GM12892 (cell line): ENCODE measurements at regions not wholly inside any gene's neighbourhood (a gene's known extent, or its start where the extent isn't known, plus 50 kb on each side); places are given as distances from the start of the nearest gene placed in this dataset.
"Not testable (repeated sequence)": the region's sequence is repeated elsewhere in the genome, so short reads cannot be mapped to it uniquely, and the experiment has no call there.

Experiments used
- DNase-seq: peaks from one replicate; pipeline ENCODE4 v3.0.0; 2011; ENCODE audit not compliant: insufficient read length
- FAIRE-seq: peaks from 2 replicates; lab custom pipeline; 2011; peaks lifted over from hg19 to GRCh38; lab: Jason Lieb, UNC
- POLR2A ChIP-seq: IDR thresholded peaks from 2 replicates; pipeline ENCODE4 v1.6.1; 2011; ENCODE audit warnings: low read depth, low read length, control low read depth
- POLR2AphosphoS5 ChIP-seq: IDR thresholded peaks from 2 replicates; pipeline ENCODE4 v1.6.1; 2011; ENCODE audit warnings: low read depth, low read length, control low read depth
- TAF1 ChIP-seq: IDR thresholded peaks from 2 replicates; pipeline ENCODE4 v1.6.1; 2011; ENCODE audit warnings: low read depth, mild to moderate bottlenecking, control low read depth, low read length, borderline replicate concordance

GRCh38 chr7:81162771-81163525, 244.1 kb upstream of the SEMA3C start:
- DNase-seq (no peak), FAIRE-seq (no peak)
- no peak for TF ChIP-seq POLR2AphosphoS5
- TF ChIP-seq POLR2A = no peak
- no peak for TF ChIP-seq TAF1

GRCh38 chr7:81162234-81162633, 243.4 kb upstream of the SEMA3C start:
- FAIRE-seq (no peak), DNase-seq (no peak)
- TF ChIP-seq POLR2A (no peak), TAF1 (no peak), POLR2AphosphoS5 (no peak)

- TF ChIP-seq TAF1 = no peak
- no peak for TF ChIP-seq POLR2A
- no peak for TF ChIP-seq POLR2AphosphoS5
- FAIRE-seq (no peak), DNase-seq (no peak)
These were observed 242.7 kb upstream of the SEMA3C start for GRCh38 chr7:81161451-81162075.

- FAIRE-seq (no peak), DNase-seq (no peak)
- no peak for TF ChIP-seq TAF1
- no peak for TF ChIP-seq POLR2AphosphoS5
- TF ChIP-seq POLR2A = no peak
These were observed 240.6 kb upstream of the SEMA3C start for GRCh38 chr7:81159402-81159801.

- DNase-seq = no peak
- TF ChIP-seq POLR2AphosphoS5 = no peak
- no peak for TF ChIP-seq TAF1
- TF ChIP-seq POLR2A = no peak
- FAIRE-seq = no peak
These were observed 239.3 kb upstream of the SEMA3C start for GRCh38 chr7:81158189-81158588.

DNA sequence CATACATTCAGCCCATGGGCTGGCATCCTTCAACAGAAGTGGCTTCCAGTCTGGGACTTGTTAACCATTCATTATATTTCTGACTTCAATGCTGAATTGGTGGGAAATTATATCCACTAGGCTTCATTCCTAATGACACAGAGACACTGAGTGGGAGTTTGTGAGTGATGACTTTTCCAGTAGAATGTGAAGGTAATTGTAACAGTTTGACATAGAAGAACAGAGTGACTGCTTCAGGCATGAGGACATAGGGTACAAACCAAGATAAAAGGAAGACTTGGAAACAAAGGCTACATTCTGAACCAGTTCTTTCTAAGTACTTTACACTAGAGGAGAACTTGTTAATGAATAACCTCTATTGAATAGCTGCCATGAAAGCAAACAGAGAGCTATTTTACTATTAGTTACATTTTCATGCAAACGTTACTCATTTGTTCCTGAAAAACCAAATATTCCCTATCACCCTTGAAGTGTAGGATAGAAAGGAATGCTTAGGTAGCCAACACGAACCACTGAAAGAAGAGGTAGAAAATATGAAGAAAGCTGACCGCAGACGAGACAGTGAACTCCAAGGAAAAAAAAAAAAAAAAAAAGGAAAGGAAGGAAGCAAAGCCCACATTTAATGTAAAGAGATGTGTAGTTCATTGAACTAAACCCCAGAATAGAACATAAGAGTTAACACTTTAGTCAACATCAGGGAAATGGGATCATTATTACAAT, 237.0 kb upstream of the SEMA3C start:
- DNase-seq = no peak
- FAIRE-seq = no peak
- TF ChIP-seq POLR2A = no peak
- TF ChIP-seq POLR2AphosphoS5 = no peak
- TF ChIP-seq TAF1 = no peak

DNA sequence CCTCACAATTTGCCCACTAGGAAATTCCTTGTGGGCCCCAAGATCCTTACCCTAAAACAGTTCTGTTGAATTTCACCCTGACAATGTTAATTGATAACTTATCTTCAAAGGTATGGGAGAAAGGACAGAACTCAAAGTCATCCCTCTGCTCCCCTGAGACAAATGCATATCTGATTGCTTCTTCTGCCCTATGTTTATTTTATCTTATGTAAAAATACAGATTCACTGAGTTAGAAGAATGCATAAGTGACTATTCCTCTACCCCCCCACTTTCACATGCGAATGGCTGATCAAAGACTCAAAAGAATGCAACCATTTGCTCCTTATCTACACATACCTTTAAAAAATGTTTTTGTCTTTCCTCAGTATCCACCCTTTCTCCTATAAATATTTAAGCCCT, 235.7 kb upstream of the SEMA3C start:
- DNase-seq = no peak
- TF ChIP-seq TAF1 (no peak), POLR2AphosphoS5 (no peak), POLR2A (no peak)
- FAIRE-seq = no peak

GRCh38 chr7:81152925-81153324, 234.1 kb upstream of the SEMA3C start:
- not testable (repeated sequence) for DNase-seq, FAIRE-seq

DNA sequence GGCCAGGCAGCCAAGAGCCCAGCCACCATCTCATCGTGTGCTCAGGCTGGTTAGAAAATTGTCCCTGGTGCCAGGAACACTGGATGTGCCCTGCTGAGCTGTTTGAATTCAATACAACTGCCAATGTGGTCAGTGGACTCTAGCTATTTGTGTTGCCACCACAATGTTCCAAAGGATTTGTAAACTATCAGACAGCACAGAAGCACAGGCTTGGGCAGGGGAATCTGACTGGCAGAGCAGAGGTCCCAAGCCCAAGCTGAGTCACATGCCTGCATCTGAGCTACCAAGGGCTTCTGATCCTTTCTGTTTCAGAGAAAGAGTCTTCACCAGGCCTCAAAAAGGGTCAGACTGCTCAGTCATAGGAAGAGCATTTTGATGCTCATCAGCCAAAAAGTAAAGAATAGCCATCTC, 232.1 kb upstream of the SEMA3C start:
- no peak for DNase-seq
- no peak for FAIRE-seq

GRCh38 chr7:81143856-81144255, 225.0 kb upstream of the SEMA3C start:
- TF ChIP-seq POLR2AphosphoS5 (no peak), POLR2A (no peak), TAF1 (no peak)
- DNase-seq (no peak), FAIRE-seq (no peak)

More for the DNA sequence above, 232.1 kb upstream of the SEMA3C start:
- TF ChIP-seq POLR2AphosphoS5 (no peak), TAF1 (no peak), POLR2A (no peak)

- not testable (repeated sequence) for FAIRE-seq, DNase-seq
These were observed 222.7 kb upstream of the SEMA3C start for GRCh38 chr7:81141257-81142205.
